ENCODE measurements at regions not wholly inside any gene's neighbourhood (a gene's known extent, or its start where the extent isn't known, plus 50 kb on each side); places are given as distances from the start of the nearest gene placed in this dataset.

DNA sequence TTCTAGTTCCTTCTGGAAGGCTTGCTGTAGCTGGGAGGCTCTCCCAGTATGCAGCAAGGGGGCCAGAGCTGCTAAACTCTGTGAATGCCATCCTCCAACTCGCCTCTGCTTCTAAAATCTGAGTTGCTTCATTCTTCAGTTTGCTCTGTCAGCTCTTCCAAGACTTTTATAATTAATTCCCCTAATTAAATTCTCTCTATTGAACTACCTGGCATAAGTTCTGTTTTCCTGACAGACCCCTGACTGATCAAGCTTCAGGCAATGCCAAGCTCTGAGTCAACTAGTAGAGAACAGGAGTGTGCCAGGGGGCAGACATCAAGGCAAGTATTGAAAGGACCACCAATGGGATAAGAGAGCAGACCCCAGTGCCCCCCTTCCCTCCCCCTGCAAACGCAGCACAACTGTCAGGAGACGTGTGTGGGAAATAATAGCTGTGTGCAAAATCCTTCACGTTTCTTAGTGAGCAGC, 109.3 kb upstream of the TAB2 start:
- no peak for TF ChIP-seq CTCF (conservative IDR thresholded peaks at IDR 0.05; ENCODE audit: control insufficient read depth, insufficient read depth, low read depth, low read length)
- DNase-seq (ENCODE audit: low read depth): no peak
- H3K4me3 ChIP-seq (ENCODE audit: control insufficient read depth, low read depth, low read length): no peak overlapping the region

GRCh38 chr6:149209871-149210775, 107.4 kb upstream of the TAB2 start:
- no peak overlapping the region for H3K4me3 ChIP-seq (ENCODE audit: control insufficient read depth, low read depth, low read length)
- peak; percentile 68 for DNase-seq (ENCODE audit: low read depth)

DNA sequence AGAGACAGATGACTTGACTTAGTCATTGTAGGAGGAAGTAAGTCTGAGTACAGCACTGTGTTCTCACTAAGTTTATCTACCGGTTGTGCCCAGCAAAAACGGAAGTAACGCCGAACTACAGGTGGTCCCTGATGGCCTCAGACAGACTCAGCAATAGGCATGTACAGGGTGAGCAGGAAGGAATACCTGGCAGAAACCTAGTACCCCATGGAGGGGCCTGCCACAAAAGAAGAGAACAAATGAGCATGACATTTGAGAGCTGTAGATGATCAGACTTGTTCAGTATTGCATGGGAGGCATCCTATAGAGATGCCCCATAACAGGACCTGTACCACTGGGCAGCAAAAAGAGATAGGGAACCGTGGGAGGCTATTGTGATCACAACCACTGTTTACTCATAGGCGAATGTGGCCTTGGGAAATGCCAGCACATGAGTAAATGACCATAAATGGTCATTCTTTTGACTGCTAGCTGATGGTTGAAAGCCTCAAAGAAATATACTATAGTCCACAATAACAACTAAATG, 106.4 kb upstream of the TAB2 start:
- H3K4me3 ChIP-seq (ENCODE audit: control insufficient read depth, low read depth, low read length): no peak overlapping the region
- peak; percentile 57 for DNase-seq (ENCODE audit: low read depth)
- no peak for TF ChIP-seq CTCF (conservative IDR thresholded peaks at IDR 0.05; ENCODE audit: control insufficient read depth, insufficient read depth, low read depth, low read length)

More at GRCh38 chr6:149209871-149210775, 107.4 kb upstream of the TAB2 start:
- no peak for TF ChIP-seq CTCF (conservative IDR thresholded peaks at IDR 0.05; ENCODE audit: control insufficient read depth, insufficient read depth, low read depth, low read length)

DNA sequence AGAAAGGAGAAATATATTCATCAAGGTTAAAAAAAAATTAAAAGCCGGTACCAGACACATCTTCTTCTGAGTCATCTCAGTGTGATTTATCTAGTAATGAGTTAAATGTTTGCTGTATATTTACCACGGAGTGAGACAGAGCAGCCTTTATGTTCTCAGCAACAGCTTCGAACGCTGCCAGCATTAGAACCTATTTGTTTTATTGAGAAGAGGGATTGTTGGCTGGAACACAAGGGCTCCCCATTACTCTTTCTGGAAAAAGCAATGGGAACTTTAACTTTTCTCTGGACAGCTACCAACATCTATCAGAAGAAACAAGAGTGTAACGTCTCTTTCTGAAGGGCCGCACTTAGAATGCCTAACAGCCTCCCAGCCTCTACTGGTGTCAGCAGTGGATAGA, 105.3 kb upstream of the TAB2 start:
- DNase-seq (ENCODE audit: low read depth): peak; percentile 38
- no peak overlapping the region for H3K4me3 ChIP-seq (ENCODE audit: control insufficient read depth, low read depth, low read length)
- TF ChIP-seq CTCF (conservative IDR thresholded peaks at IDR 0.05; ENCODE audit: control insufficient read depth, insufficient read depth, low read depth, low read length): no peak

DNA sequence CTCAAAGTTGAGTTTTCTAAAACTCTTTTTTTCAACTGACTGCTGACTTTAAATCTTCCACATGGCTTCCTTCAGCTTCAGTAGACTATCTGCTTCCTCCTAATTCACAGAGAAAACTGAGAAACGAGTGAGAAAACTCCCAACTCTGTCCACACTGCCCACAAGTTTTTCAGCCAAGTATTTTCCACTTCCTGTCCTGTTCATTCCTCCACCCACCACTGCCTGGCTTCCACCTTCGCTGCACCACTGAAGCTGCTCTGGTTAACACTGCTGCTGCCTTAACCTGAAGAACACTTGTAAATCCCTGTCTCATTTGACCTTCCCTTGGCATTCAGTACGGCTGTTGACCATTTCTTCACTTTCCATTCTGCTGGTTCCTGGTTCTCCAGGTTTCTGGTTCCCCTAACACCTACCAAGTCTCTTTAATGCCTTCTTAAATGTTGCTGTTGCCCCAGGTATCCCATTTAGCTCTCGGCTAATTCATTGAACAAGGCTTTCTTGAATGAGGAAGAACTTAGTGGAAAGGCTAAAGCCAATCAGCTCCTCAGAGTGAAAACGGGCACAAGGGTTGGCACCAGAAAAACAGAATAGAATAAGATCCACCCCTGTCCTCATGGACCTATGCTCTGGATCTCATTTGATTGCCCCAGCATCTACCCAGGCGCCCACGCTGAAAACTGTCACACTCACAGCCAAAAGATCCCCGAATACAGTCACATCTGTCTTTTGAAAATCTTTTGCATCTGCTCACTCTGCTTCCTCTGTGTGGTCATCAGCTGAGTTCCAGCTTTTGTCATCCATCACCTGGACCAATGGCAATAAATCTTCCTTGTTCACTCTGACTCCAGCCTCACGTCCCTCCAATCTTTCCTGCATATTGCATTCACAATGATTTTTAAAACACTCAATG, 104.4 kb upstream of the TAB2 start:
- DNase-seq (ENCODE audit: low read depth): no peak
- no peak overlapping the region for H3K4me3 ChIP-seq (ENCODE audit: control insufficient read depth, low read depth, low read length)
- TF ChIP-seq CTCF (conservative IDR thresholded peaks at IDR 0.05; ENCODE audit: control insufficient read depth, insufficient read depth, low read depth, low read length): no peak

DNA sequence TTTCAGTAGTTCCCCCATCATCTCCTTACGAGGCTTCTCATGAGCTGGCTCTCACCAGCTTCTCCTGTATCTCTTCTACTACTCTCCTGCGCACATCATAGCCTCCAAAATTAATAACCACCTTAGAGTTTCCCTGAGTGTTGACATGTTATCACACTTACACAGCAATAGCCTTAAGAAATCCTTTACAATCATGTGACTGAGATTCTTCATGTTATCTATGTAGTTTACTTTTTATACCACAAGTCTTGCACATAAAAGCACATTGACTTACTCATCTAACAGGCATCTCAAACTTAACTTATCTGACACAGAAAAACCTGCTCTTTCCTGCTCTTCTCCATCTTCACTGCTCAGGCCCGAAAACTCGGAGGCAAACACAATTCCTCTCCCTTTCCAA, 103.7 kb upstream of the TAB2 start:
- DNase-seq (ENCODE audit: low read depth): no peak
- no peak for TF ChIP-seq CTCF (conservative IDR thresholded peaks at IDR 0.05; ENCODE audit: control insufficient read depth, insufficient read depth, low read depth, low read length)
- no peak overlapping the region for H3K4me3 ChIP-seq (ENCODE audit: control insufficient read depth, low read depth, low read length)
